ENCODE measurements at regions not wholly inside any gene's neighbourhood (a gene's known extent, or its start where the extent isn't known, plus 50 kb on each side); places are given as distances from the start of the nearest gene placed in this dataset.

- no peaks in the 10 kb centered on the region for H3K79me2 ChIP-seq (ENCODE audit: insufficient read depth, low read length)
- H3K4me1 ChIP-seq (ENCODE audit: control insufficient read depth in 1 of 2, insufficient read depth in 2 of 2, low read length in 2 of 2) = no peaks in the 10 kb centered on the region
- no peak overlapping the region for H3K9ac ChIP-seq (ENCODE audit: low read length)
- intact Hi-C loops (cut with micrococcal nuclease) = no loop called here
- RAD21 ChIA-PET (ENCODE audit: low non-redundant PET in 1 of 2, low total read pairs in 2 of 2, uncharacterized antibody in 2 of 2, unreplicated experiment in 2 of 2) = no interaction called here
- H3K27me3 ChIP-seq (ENCODE audit: insufficient read depth, low read length) = no peaks in the 10 kb centered on the region
- BruUV-seq (replicated peaks) = no TSS peak
- no peaks in the 10 kb centered on the region for H3K9me2 ChIP-seq (ENCODE audit: insufficient read depth)
- CTCF ChIA-PET = no interaction called here
- POLR2A ChIA-PET = no interaction called here
- no peaks in the 10 kb centered on the region for H3K9me3 ChIP-seq (ENCODE audit: control insufficient read depth in 1 of 2, insufficient read depth in 1 of 2, low read depth in 1 of 2, low read length in 2 of 2)
- no peak overlapping the region for H3K4me2 ChIP-seq (ENCODE audit: low read length)
- H3K27ac ChIP-seq (ENCODE audit: low read depth, low read length) = no peak overlapping the region
- ATAC-seq (no peak), DNase-seq (ENCODE audit: low read depth, low spot score) (no peak)
- H3K4me3 ChIP-seq (replicated peaks in 1 of 2; ENCODE audit: low read depth in 1 of 2, low read length in 2 of 2) = no peak overlapping the region
- no peaks in the 10 kb centered on the region for H4K20me1 ChIP-seq (ENCODE audit: insufficient read depth)
- no peak overlapping the region for H2AFZ ChIP-seq (ENCODE audit: low read depth, low read length, poor library complexity, severe bottlenecking)
- no peaks in the 10 kb centered on the region for H3K36me3 ChIP-seq (ENCODE audit: control insufficient read depth in 1 of 2, insufficient read depth in 2 of 2, low read length in 2 of 2)
- no peak for TF ChIP-seq SIN3A (IDR thresholded peaks at IDR 0.05; ENCODE audit: low read depth)
- TF ChIP-seq SRF (IDR thresholded peaks at IDR 0.05; ENCODE audit: low read depth) = no peak
Observed at GRCh38 chr7:91776171-91776570, 104.3 kb downstream of the MTERF1 start.

GRCh38 chr7:91777522-91777921 lies 103.0 kb downstream of the MTERF1 start:
- POLR2A ChIA-PET = no interaction called here

More at GRCh38 chr7:91777522-91777921, 103.0 kb downstream of the MTERF1 start:
- H3K4me3 ChIP-seq (replicated peaks in 1 of 2; ENCODE audit: low read depth in 1 of 2, low read length in 2 of 2) = no peak overlapping the region
- no peak for ATAC-seq
- H3K36me3 ChIP-seq (ENCODE audit: control insufficient read depth in 1 of 2, insufficient read depth in 2 of 2, low read length in 2 of 2) = no peaks in the 10 kb centered on the region
- no peak overlapping the region for H3K9ac ChIP-seq (ENCODE audit: low read length)
- H3K27me3 ChIP-seq (ENCODE audit: insufficient read depth, low read length) = no peaks in the 10 kb centered on the region
- no TSS peak for BruUV-seq (replicated peaks)
- TF ChIP-seq SIN3A (IDR thresholded peaks at IDR 0.05; ENCODE audit: low read depth) (no peak), ELF1 (IDR thresholded peaks at IDR 0.05; ENCODE audit: borderline replicate concordance, low read depth) (no peak), EGR1 (IDR thresholded peaks at IDR 0.05; ENCODE audit: low read depth) (no peak), CEBPB (IDR thresholded peaks at IDR 0.05; ENCODE audit: low read depth) (no peak), TCF7L2 (IDR thresholded peaks at IDR 0.05; ENCODE audit: borderline replicate concordance, extremely low read depth, insufficient read depth, insufficient read length) (no peak), SP1 (IDR thresholded peaks at IDR 0.05; ENCODE audit: low read depth) (no peak), ZFX (IDR thresholded peaks at IDR 0.05) (no peak), JUND (IDR thresholded peaks at IDR 0.05) (no peak), EZH2phosphoT487 (IDR thresholded peaks at IDR 0.05; ENCODE audit: borderline replicate concordance) (no peak), EZH2 (IDR thresholded peaks at IDR 0.05) (no peak), POLR2AphosphoS5 (IDR thresholded peaks at IDR 0.05; ENCODE audit: low read depth, low read length) (no peak), ATF3 (IDR thresholded peaks at IDR 0.05) (no peak)
- no peaks in the 10 kb centered on the region for H3K4me1 ChIP-seq (ENCODE audit: control insufficient read depth in 1 of 2, insufficient read depth in 2 of 2, low read length in 2 of 2)
- intact Hi-C loops (cut with micrococcal nuclease) = no loop called here
- ChIA-PET CTCF (no interaction called here), RAD21 (ENCODE audit: low non-redundant PET in 1 of 2, low total read pairs in 2 of 2, uncharacterized antibody in 2 of 2, unreplicated experiment in 2 of 2) (no interaction called here)
- no peaks in the 10 kb centered on the region for H4K20me1 ChIP-seq (ENCODE audit: insufficient read depth)
- no peak overlapping the region for H3K4me2 ChIP-seq (ENCODE audit: low read length)
- DNase-seq (ENCODE audit: low read depth, low spot score) = no peak
- H3K79me2 ChIP-seq (ENCODE audit: insufficient read depth, low read length) = no peaks in the 10 kb centered on the region
- H2AFZ ChIP-seq (ENCODE audit: low read depth, low read length, poor library complexity, severe bottlenecking) = no peak overlapping the region
- H3K9me2 ChIP-seq (ENCODE audit: insufficient read depth) = no peaks in the 10 kb centered on the region
- no peak overlapping the region for H3K27ac ChIP-seq (ENCODE audit: low read depth, low read length)
- no peaks in the 10 kb centered on the region for H3K9me3 ChIP-seq (ENCODE audit: control insufficient read depth in 1 of 2, insufficient read depth in 1 of 2, low read depth in 1 of 2, low read length in 2 of 2)
